H1 (cell line): ENCODE measurements at regions not wholly inside any gene's neighbourhood (a gene's known extent, or its start where the extent isn't known, plus 50 kb on each side); places are given as distances from the start of the nearest gene placed in this dataset.

Experiments
- ASH2L ChIP-seq: fragments of 200-600, 300-600 bp; sonication (generic); IDR thresholded peaks from one replicate; pipeline ENCODE4 v1.7.1; 2017; ENCODE audit warnings: low read length
- CHD2 ChIP-seq: IDR thresholded peaks from 2 replicates; pipeline ENCODE4 v1.6.1; 2012; ENCODE audit warnings: low read length, improper control_type of control experiment
- EP300 ChIP-seq, 2 experiments: IDR thresholded peaks; 1 replicate in 1 of 2; 2 replicates in 1 of 2; pipeline ENCODE4 v1.6.1; 2011 to 2012; ENCODE audit warnings: low read depth in 2 of 2, low read length in 2 of 2, mild to moderate bottlenecking in 2 of 2, borderline replicate concordance in 1 of 2, inconsistent platforms in 1 of 2, moderate library complexity in 1 of 2
- EZH2 ChIP-seq: fragments of 200-600 bp; sonication (generic); IDR thresholded peaks from 2 replicates; pipeline ENCODE4 v1.7.1; 2012; ENCODE audit warnings: low read depth, mild to moderate bottlenecking, moderate library complexity, low read length, inconsistent platforms; ENCODE audit not compliant: severe bottlenecking
- FOSL1 ChIP-seq: IDR thresholded peaks from 2 replicates; pipeline ENCODE4 v1.6.1; 2011; ENCODE audit warnings: mild to moderate bottlenecking, low read depth, low read length, moderate library complexity; ENCODE audit not compliant: insufficient read depth
- HDAC6 ChIP-seq: IDR thresholded peaks from one replicate; pipeline ENCODE4 v1.7.1; 2012; ENCODE audit warnings: low read depth, mild to moderate bottlenecking, inconsistent platforms, low read length, moderate library complexity
- JUN ChIP-seq: IDR thresholded peaks from 2 replicates; pipeline ENCODE4 v1.6.1; 2011; ENCODE audit warnings: low read depth, mild to moderate bottlenecking, improper control_type of control experiment, low read length
- KDM1A ChIP-seq: fragments of 200-600, 300-600 bp; sonication (generic); IDR thresholded peaks from 2 replicates; pipeline ENCODE4 v1.7.1; 2016; ENCODE audit warnings: mild to moderate bottlenecking, low read length, borderline replicate concordance
- NANOG ChIP-seq: IDR thresholded peaks from 2 replicates; pipeline ENCODE4 v1.6.1; 2011; ENCODE audit warnings: low read length, low read depth, mild to moderate bottlenecking, inconsistent platforms; ENCODE audit not compliant: insufficient read depth, poor library complexity, severe bottlenecking
- NRF1 ChIP-seq: IDR thresholded peaks from 2 replicates; pipeline ENCODE4 v1.6.1; 2011; ENCODE audit warnings: mild to moderate bottlenecking, low read depth, low read length, improper control_type of control experiment
- POU5F1 ChIP-seq: IDR thresholded peaks from 2 replicates; pipeline ENCODE4 v1.6.1; 2011; ENCODE audit warnings: low read depth, mild to moderate bottlenecking, low read length, moderate library complexity
- RAD21 ChIP-seq, 2 experiments: IDR thresholded peaks in 1 of 2; conservative IDR thresholded peaks in 1 of 2; 2 replicates each; pipeline ENCODE4 v1.6.1; 2011; ENCODE audit warnings: low read depth in 2 of 2, low read length in 2 of 2, improper control_type of control experiment in 1 of 2, inconsistent platforms in 1 of 2, mild to moderate bottlenecking in 1 of 2, moderate library complexity in 1 of 2
- RXRA ChIP-seq: IDR thresholded peaks from 2 replicates; pipeline ENCODE4 v1.6.1; 2011; ENCODE audit warnings: low read depth, mild to moderate bottlenecking, low read length, moderate library complexity; ENCODE audit not compliant: insufficient read depth
- SAP30 ChIP-seq: fragments of 300-600 bp; sonication (generic); IDR thresholded peaks from 2 replicates; pipeline ENCODE4 v1.7.1; 2012; ENCODE audit warnings: low read length, moderate library complexity, mild to moderate bottlenecking, inconsistent platforms; ENCODE audit not compliant: insufficient read depth, insufficient replicate concordance
- SP4 ChIP-seq: IDR thresholded peaks from 2 replicates; pipeline ENCODE4 v1.6.1; 2012; ENCODE audit warnings: low read length, inconsistent platforms
- TCF12 ChIP-seq: IDR thresholded peaks from 2 replicates; pipeline ENCODE4 v1.6.1; 2011; ENCODE audit warnings: low read depth, mild to moderate bottlenecking, low read length
- TF ChIP-seq, protein P1 (sequence below): IDR thresholded peaks from 2 replicates; pipeline ENCODE4 v1.6.1; 2012; ENCODE audit warnings: inconsistent platforms

DNA sequence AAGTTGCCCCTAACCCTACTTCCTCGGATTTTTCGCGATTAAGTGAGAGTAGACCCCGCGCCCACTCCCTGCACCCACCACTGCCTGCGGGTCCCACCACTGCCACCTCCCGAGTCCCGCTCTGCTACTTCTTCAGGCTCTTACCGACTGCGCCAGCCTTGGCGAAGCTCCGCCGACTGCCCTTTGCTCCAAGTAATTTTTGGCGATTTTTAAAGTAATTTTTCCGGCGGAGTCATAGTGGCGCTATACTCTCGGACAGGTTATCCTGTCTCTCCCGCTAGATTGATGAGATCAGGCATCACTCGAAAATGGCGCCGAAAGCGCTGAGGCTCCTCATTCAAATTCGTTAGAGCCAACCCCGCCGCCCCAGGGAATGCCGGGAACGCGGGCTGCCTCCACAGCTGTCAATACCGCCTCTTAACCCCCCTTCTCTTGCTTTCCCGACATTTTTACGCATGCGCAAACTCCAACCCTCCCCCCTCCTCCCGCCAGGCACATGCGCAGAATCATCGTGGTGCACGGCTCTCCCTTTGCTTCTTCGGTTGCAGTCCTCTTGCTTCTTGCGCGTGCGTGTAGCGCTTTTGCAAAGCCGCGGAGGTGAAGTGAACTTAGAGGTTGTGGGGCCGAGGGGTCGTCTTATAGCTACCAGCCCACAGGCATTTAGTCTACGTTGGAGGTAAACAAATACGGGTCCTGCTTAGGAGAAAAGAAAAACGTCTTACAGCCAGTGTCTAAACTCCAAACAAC lies 66.6 kb downstream of the KCNRG start (continued):
- TF ChIP-seq NANOG, result no peak
- TF ChIP-seq CHD2, result no peak
- peak; percentile 55; the same call in 1 of the 2 replicates for TF ChIP-seq TCF12
- TF ChIP-seq EZH2, result peak; percentile 16
- TF ChIP-seq, protein P1, sequence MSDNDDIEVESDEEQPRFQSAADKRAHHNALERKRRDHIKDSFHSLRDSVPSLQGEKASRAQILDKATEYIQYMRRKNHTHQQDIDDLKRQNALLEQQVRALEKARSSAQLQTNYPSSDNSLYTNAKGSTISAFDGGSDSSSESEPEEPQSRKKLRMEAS, result peak; percentile 83
- TF ChIP-seq RXRA, result no peak
- TF ChIP-seq SP4, result no peak
- TF ChIP-seq FOSL1, result no peak
- no peak for TF ChIP-seq KDM1A
- TF ChIP-seq SAP30, result no peak
- no peak for TF ChIP-seq POU5F1
- no peak for TF ChIP-seq HDAC6
- TF ChIP-seq JUN, result no peak
- TF ChIP-seq RAD21 (IDR thresholded peaks at IDR 0.05 in 1 of 2, conservative IDR thresholded peaks at IDR 0.05 in 1 of 2; ENCODE audit: low read depth in 2 of 2, low read length in 2 of 2), result no peak
- no peak for TF ChIP-seq ASH2L
- TF ChIP-seq EP300 (IDR thresholded peaks at IDR 0.05; ENCODE audit: borderline replicate concordance in 1 of 2, low read depth in 2 of 2, low read length in 2 of 2), result no peak
- TF ChIP-seq NRF1, result peak; percentile 93
